HG03442 (cell line): ENCODE measurements at regions not wholly inside any gene's neighbourhood (a gene's known extent, or its start where the extent isn't known, plus 50 kb on each side); places are given as distances from the start of the nearest gene placed in this dataset.
"Not testable (repeated sequence)": the region's sequence is repeated elsewhere in the genome, so short reads cannot be mapped to it uniquely, and the experiment has no call there.

Source experiments
- ATAC-seq: cut with Tn5 transposase; IDR thresholded peaks from one replicate; pipeline ENCODE4 v1.9.1; 2021; ENCODE audit warnings: mild to moderate bottlenecking, moderate library complexity; ENCODE audit not compliant: unreplicated experiment

GRCh38 chr9:106038266-106039001, 344.1 kb downstream of the TMEM38B start:
- ATAC-seq: no peak

GRCh38 chr9:106039151-106039935, 345.0 kb downstream of the TMEM38B start:
- ATAC-seq: no peak

DNA sequence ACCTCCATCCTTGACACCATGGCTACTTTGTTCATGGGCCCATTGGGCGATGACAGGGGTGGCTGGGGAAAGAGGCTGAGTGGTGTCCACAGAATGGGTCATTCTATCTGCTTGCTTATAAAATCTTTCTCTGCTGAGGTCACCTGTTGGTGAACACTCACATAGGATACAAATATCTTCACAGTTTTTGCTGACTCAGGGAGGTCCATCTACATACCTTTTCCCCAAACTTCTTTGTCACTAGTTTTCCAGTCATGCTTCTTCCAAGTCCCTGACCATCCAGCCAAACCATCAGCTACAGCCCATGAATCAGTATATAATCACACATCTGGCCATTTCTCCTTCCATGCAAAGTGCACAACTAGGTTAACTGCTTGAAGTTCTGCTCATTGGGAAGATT, 347.6 kb downstream of the TMEM38B start:
- not testable (repeated sequence) for ATAC-seq

- no peak for ATAC-seq
Measured at GRCh38 chr9:106051545-106051944, 357.2 kb downstream of the TMEM38B start.

DNA sequence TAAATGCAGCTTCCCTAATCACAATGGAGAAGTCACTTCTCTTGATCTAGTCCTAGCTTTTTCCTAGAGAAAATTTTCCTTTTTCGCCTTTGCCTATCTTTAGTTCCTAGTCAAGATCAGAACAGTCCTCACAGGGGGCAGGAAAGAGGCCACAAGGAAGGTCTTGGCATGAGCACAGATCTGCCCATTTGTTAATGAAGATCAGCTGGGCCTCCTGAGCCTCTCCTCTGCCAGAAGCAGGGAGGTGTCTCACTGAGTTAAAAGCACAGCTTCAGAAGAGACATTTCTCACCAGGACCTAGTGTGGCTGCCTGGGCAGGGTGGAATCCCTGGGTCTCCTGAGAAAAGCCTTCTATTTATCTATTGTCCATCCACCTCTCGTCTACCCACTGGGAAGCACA, 357.8 kb downstream of the TMEM38B start:
- no peak for ATAC-seq

- no peak for ATAC-seq
Measured at GRCh38 chr9:106052735-106053134, 358.4 kb downstream of the TMEM38B start.

- no peak for ATAC-seq
Measured at GRCh38 chr9:106056328-106056727, 362.0 kb downstream of the TMEM38B start.

DNA sequence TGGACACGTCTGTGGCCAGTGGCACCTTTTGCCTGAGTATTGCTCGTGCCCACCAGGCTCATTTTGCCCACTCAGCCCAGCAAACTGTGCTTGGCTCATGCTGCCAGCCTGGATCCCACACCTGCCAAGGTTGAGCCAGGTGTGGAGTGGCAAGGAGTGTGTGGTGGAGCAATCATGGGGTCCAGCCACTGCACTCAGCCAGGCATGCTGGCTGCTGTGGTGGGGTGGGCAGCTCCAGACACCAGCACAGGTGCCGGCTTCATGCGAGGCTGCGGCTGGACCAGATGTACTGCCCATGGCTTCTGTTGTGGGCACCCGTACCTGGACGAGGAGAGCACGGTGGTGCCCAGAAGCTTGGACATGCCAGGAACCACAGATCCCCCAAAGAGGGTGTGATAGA, 364.1 kb downstream of the TMEM38B start:
- ATAC-seq: no peak

- ATAC-seq: no peak
Measured at GRCh38 chr9:106059886-106060285, 365.5 kb downstream of the TMEM38B start.

DNA sequence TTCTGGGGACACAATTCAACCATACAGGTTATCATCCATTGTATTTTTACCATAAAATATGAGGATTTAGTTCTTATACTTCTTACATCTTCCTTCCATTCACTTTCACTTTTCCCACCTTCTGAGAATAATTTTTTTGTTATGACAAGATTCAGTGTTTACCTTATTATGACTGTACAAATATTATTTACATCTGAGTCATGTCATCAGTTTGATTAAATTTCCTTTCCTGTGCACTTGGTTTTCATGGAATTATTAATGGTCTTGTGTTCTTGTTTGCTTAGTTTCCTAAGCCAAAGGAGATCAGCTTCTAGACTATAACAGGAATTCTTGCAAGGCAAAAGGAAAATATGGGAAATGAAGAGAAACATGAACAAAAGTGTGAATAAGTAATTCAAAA, 366.5 kb downstream of the TMEM38B start:
- no peak for ATAC-seq

GRCh38 chr9:106062250-106062649, 367.9 kb downstream of the TMEM38B start:
- no peak for ATAC-seq

DNA sequence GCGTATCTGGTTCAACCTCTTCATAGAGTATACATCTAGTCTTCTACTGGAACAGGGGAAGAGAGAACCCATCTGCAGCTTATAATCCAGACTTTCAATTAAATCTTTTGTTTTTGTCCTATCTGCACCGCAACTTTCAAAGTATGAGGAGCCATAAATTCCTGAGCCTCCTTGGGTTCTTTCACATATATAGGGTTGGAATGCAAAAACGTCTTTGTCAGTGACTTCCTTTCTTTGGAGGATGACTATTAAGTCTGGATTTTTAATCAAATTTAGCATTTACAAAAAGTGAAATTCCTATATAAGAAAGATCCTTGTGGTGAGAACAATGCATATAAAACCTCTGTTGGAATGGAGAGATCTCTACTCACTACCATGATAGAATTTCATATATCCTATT, 370.8 kb downstream of the TMEM38B start:
- ATAC-seq: no peak

- no peak for ATAC-seq
Measured at GRCh38 chr9:106065579-106066214, 371.4 kb downstream of the TMEM38B start.

- ATAC-seq: no peak
Measured at GRCh38 chr9:106066940-106067524, 372.7 kb downstream of the TMEM38B start.

- no peak for ATAC-seq
Measured at GRCh38 chr9:106069241-106069640, 374.9 kb downstream of the TMEM38B start.

DNA sequence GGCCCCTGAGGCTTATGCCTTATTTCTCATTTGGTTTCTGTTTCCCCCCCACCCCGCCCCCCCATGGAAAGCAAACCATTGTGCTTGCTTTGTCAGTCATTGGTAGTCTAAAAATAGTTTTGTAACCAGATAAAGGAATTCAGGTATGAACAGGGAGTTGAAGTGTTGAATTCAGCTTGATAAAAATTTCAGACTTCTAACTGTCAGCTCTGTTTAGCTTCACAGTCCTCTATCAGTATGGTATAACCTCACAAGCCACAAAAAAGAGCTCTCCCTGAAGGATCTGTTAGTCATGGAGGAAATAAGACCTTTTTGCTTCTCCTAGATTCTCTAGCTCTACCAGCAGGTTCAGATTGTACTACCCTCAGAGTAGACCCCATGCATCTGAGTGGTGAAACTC, 378.1 kb downstream of the TMEM38B start:
- ATAC-seq: no peak

- no peak for ATAC-seq
Measured at GRCh38 chr9:106074006-106074405, 379.7 kb downstream of the TMEM38B start.

- ATAC-seq: no peak
Measured at GRCh38 chr9:106075236-106075959, 381.1 kb downstream of the TMEM38B start.

- no peak for ATAC-seq
Measured at GRCh38 chr9:106075960-106076327, 381.6 kb downstream of the TMEM38B start.

DNA sequence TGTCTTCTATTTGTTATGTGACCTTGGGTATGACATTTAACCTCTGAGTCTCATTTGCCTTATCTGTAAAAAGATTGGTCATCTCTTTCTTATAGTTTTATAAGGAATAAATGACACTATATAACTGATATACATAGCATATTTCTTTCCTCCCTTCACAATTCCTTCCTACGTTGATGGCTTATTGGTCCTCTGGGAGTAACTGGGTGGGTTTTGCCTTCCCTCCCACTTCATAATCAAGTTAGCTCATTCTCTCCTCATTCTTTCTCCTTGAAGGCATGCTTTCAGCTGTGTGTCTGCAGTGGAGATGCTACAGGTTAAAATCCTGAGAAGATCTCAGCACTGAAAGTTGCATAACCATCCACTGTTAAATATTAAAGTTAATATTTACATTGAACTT, 382.4 kb downstream of the TMEM38B start:
- no peak for ATAC-seq

DNA sequence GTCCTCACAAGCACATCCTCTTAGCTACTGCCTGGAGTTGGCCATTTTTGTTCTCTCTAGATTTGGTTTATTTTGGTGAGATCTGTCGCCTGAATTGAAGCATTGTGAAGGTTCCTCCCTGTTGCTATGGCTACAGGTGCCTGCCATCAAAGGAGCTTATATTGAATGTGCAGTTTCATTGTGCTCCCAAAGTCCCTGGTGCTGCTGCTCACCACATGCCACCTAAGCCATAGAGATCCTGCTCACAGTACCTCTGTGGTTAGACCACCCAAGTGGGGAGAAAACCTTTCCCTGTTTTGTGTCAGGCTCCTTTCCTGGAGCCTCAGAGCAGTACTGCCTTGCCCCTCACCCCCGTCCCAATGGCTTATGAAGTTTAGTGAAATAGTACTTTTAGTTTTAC, 383.4 kb downstream of the TMEM38B start:
- ATAC-seq: no peak
